HEK293 (cell line): ENCODE measurements at regions not wholly inside any gene's neighbourhood (a gene's known extent, or its start where the extent isn't known, plus 50 kb on each side); places are given as distances from the start of the nearest gene placed in this dataset.

Experiments used
- BCL11A ChIP-seq: fragments of 450-650 bp; formaldehyde crosslinking; IDR thresholded peaks from 2 replicates; pipeline ENCODE4 v1.5.1; 2016; ENCODE audit warnings: low read depth, missing biosample characterization, missing genetic modification characterization
- SALL2 ChIP-seq: fragments of 450-650 bp; formaldehyde crosslinking; IDR thresholded peaks from 2 replicates; pipeline ENCODE4 v1.5.0; 2017; ENCODE audit warnings: missing biosample characterization, mild to moderate bottlenecking, missing genetic modification characterization, borderline replicate concordance
- SCRT1 ChIP-seq: fragments of 450-650 bp; formaldehyde crosslinking; IDR thresholded peaks from 2 replicates; pipeline ENCODE4 v1.5.1; 2016; ENCODE audit warnings: missing biosample characterization, missing genetic modification characterization, borderline replicate concordance
- SCRT2 ChIP-seq: fragments of 450-650 bp; formaldehyde crosslinking; IDR thresholded peaks from 2 replicates; pipeline ENCODE4 v1.5.1; 2016; ENCODE audit warnings: missing biosample characterization, missing genetic modification characterization
- ZNF16 ChIP-seq: fragments of 450-650 bp; formaldehyde crosslinking; IDR thresholded peaks from 2 replicates; pipeline ENCODE4 v1.5.1; 2016; ENCODE audit warnings: low read depth, missing biosample characterization, missing genetic modification characterization
- ZNF341 ChIP-seq: fragments of 450-650 bp; formaldehyde crosslinking; IDR thresholded peaks from 2 replicates; pipeline ENCODE4; 2016; ENCODE audit warnings: low read depth, missing biosample characterization, missing genetic modification characterization
- ZNF513 ChIP-seq: fragments of 450-650 bp; IDR thresholded peaks from 2 replicates; pipeline ENCODE4 v1.5.1; 2018; ENCODE audit warnings: missing biosample characterization, missing genetic modification characterization
- ZSCAN5A ChIP-seq: fragments of 450-650 bp; formaldehyde crosslinking; IDR thresholded peaks from 2 replicates; pipeline ENCODE4 v1.5.1; 2016; ENCODE audit warnings: missing biosample characterization, missing genetic modification characterization
- TF ChIP-seq, protein P1 (sequence below): fragments of 450-650 bp; formaldehyde crosslinking; conservative IDR thresholded peaks from 2 replicates; pipeline ENCODE4 v1.5.1; 2016; ENCODE audit warnings: low read depth, missing biosample characterization, missing genetic modification characterization
- TF ChIP-seq, protein P2 (sequence below): fragments of 450-650 bp; formaldehyde crosslinking; IDR thresholded peaks from 2 replicates; pipeline ENCODE4 v1.5.1; 2016; ENCODE audit warnings: missing biosample characterization, missing genetic modification characterization
- TF ChIP-seq, protein P3 (sequence below): fragments of 450-650 bp; formaldehyde crosslinking; IDR thresholded peaks from 2 replicates; pipeline ENCODE4 v1.5.1; 2016; ENCODE audit warnings: missing biosample characterization, missing genetic modification characterization

- TF ChIP-seq, protein P1, sequence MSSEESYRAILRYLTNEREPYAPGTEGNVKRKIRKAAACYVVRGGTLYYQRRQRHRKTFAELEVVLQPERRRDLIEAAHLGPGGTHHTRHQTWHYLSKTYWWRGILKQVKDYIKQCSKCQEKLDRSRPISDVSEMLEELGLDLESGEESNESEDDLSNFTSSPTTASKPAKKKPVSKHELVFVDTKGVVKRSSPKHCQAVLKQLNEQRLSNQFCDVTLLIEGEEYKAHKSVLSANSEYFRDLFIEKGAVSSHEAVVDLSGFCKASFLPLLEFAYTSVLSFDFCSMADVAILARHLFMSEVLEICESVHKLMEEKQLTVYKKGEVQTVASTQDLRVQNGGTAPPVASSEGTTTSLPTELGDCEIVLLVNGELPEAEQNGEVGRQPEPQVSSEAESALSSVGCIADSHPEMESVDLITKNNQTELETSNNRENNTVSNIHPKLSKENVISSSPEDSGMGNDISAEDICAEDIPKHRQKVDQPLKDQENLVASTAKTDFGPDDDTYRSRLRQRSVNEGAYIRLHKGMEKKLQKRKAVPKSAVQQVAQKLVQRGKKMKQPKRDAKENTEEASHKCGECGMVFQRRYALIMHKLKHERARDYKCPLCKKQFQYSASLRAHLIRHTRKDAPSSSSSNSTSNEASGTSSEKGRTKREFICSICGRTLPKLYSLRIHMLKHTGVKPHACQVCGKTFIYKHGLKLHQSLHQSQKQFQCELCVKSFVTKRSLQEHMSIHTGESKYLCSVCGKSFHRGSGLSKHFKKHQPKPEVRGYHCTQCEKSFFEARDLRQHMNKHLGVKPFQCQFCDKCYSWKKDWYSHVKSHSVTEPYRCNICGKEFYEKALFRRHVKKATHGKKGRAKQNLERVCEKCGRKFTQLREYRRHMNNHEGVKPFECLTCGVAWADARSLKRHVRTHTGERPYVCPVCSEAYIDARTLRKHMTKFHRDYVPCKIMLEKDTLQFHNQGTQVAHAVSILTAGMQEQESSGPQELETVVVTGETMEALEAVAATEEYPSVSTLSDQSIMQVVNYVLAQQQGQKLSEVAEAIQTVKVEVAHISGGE (tag by site-specific recombination) = no peak
- no peak for TF ChIP-seq BCL11A
- TF ChIP-seq, protein P2, sequence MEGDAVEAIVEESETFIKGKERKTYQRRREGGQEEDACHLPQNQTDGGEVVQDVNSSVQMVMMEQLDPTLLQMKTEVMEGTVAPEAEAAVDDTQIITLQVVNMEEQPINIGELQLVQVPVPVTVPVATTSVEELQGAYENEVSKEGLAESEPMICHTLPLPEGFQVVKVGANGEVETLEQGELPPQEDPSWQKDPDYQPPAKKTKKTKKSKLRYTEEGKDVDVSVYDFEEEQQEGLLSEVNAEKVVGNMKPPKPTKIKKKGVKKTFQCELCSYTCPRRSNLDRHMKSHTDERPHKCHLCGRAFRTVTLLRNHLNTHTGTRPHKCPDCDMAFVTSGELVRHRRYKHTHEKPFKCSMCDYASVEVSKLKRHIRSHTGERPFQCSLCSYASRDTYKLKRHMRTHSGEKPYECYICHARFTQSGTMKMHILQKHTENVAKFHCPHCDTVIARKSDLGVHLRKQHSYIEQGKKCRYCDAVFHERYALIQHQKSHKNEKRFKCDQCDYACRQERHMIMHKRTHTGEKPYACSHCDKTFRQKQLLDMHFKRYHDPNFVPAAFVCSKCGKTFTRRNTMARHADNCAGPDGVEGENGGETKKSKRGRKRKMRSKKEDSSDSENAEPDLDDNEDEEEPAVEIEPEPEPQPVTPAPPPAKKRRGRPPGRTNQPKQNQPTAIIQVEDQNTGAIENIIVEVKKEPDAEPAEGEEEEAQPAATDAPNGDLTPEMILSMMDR (tag by site-specific recombination) = no peak
- no peak for TF ChIP-seq ZNF16 (tag by site-specific recombination)
- no peak for TF ChIP-seq ZSCAN5A (tag by site-specific recombination)
- TF ChIP-seq, protein P3, sequence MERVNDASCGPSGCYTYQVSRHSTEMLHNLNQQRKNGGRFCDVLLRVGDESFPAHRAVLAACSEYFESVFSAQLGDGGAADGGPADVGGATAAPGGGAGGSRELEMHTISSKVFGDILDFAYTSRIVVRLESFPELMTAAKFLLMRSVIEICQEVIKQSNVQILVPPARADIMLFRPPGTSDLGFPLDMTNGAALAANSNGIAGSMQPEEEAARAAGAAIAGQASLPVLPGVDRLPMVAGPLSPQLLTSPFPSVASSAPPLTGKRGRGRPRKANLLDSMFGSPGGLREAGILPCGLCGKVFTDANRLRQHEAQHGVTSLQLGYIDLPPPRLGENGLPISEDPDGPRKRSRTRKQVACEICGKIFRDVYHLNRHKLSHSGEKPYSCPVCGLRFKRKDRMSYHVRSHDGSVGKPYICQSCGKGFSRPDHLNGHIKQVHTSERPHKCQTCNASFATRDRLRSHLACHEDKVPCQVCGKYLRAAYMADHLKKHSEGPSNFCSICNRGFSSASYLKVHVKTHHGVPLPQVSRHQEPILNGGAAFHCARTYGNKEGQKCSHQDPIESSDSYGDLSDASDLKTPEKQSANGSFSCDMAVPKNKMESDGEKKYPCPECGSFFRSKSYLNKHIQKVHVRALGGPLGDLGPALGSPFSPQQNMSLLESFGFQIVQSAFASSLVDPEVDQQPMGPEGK (tag by site-specific recombination) = no peak
- no peak for TF ChIP-seq SCRT1
- no peak for TF ChIP-seq ZNF513 (tag by site-specific recombination)
- no peak for TF ChIP-seq SCRT2
- TF ChIP-seq SALL2 (tag by site-specific recombination) = no peak
- no peak for TF ChIP-seq ZNF341 (tag by site-specific recombination)
Measured at GRCh38 chr6:153591159-153591558, 447.9 kb upstream of the OPRM1 start.
